ENCODE measurements at regions not wholly inside any gene's neighbourhood (a gene's known extent, or its start where the extent isn't known, plus 50 kb on each side); places are given as distances from the start of the nearest gene placed in this dataset.

DNA sequence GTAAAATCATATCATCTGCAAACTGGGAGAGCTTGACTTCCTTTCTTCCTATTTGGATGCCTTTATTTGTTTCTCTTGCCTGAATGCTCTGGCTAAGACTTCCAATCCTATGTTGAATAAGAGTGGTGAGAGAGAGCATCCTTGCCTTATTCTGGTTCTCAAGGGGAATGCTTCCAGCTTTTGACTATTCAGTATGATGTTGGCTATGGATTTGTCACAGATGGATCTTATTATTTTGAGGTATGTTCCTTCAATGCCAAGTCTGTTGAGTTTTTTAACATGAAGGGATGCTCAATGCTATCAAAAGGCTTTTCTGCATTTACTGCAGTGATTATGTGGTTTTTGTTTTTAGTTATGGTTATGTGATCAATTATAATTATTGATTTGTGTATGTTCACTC is 2144.6 kb upstream of the TENM3 start:
- no peak overlapping the region for H3K4me2 ChIP-seq (ENCODE audit: control insufficient read depth, insufficient read depth)
- no peaks in the 10 kb centered on the region for H4K20me1 ChIP-seq (ENCODE audit: control insufficient read depth, insufficient read depth)
- H3K9me3 ChIP-seq (replicated peaks; ENCODE audit: control insufficient read depth, insufficient read depth, low read length), result no peaks in the 10 kb centered on the region
- no TSS peak for BruUV-seq (replicated peaks)
- ChIA-PET CTCF (no interaction called here), SMC1A (ENCODE audit: uncharacterized antibody, unreplicated experiment) (no interaction called here), RAD21 (ENCODE audit: unreplicated experiment) (no interaction called here), POLR2A (no interaction called here)
- no peaks in the 10 kb centered on the region for H3K36me3 ChIP-seq (ENCODE audit: control insufficient read depth in 2 of 2, insufficient read depth in 2 of 2, low read length in 1 of 2)
- no peak overlapping the region for H2AFZ ChIP-seq (ENCODE audit: control insufficient read depth, low read depth, low read length)
- no peaks in the 10 kb centered on the region for H3K27me3 ChIP-seq (replicated peaks in 1 of 2; ENCODE audit: control insufficient read depth in 2 of 2, insufficient read depth in 2 of 2, low read length in 1 of 2)
- DNase-seq (ENCODE audit: low read depth, low spot score), result no peak
- TF ChIP-seq BMI1 (IDR thresholded peaks at IDR 0.05; ENCODE audit: borderline replicate concordance), result no peak
- no peak for TF ChIP-seq ESRRA (IDR thresholded peaks at IDR 0.05; ENCODE audit: low read length)
- no peak for TF ChIP-seq NFYB (IDR thresholded peaks at IDR 0.05; ENCODE audit: insufficient read depth, low read depth, low read length)
- no peak for TF ChIP-seq TCF7 (IDR thresholded peaks at IDR 0.05; ENCODE audit: borderline replicate concordance)
- TF ChIP-seq SREBF2 (IDR thresholded peaks at IDR 0.05; ENCODE audit: low read length), result no peak
- TF ChIP-seq, protein P1, sequence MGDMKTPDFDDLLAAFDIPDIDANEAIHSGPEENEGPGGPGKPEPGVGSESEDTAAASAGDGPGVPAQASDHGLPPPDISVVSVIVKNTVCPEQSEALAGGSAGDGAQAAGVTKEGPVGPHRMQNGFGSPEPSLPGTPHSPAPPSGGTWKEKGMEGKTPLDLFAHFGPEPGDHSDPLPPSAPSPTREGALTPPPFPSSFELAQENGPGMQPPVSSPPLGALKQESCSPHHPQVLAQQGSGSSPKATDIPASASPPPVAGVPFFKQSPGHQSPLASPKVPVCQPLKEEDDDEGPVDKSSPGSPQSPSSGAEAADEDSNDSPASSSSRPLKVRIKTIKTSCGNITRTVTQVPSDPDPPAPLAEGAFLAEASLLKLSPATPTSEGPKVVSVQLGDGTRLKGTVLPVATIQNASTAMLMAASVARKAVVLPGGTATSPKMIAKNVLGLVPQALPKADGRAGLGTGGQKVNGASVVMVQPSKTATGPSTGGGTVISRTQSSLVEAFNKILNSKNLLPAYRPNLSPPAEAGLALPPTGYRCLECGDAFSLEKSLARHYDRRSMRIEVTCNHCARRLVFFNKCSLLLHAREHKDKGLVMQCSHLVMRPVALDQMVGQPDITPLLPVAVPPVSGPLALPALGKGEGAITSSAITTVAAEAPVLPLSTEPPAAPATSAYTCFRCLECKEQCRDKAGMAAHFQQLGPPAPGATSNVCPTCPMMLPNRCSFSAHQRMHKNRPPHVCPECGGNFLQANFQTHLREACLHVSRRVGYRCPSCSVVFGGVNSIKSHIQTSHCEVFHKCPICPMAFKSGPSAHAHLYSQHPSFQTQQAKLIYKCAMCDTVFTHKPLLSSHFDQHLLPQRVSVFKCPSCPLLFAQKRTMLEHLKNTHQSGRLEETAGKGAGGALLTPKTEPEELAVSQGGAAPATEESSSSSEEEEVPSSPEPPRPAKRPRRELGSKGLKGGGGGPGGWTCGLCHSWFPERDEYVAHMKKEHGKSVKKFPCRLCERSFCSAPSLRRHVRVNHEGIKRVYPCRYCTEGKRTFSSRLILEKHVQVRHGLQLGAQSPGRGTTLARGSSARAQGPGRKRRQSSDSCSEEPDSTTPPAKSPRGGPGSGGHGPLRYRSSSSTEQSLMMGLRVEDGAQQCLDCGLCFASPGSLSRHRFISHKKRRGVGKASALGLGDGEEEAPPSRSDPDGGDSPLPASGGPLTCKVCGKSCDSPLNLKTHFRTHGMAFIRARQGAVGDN (IDR thresholded peaks at IDR 0.05), result no peak
- TF ChIP-seq ZNF274 (IDR thresholded peaks at IDR 0.05; ENCODE audit: insufficient read depth, insufficient read length), result no peak
- TF ChIP-seq NFYA (IDR thresholded peaks at IDR 0.05; ENCODE audit: borderline replicate concordance, low read depth, low read length), result no peak
- no peak for TF ChIP-seq CBFB (IDR thresholded peaks at IDR 0.05; ENCODE audit: low read depth)
- TF ChIP-seq SMAD1 (IDR thresholded peaks at IDR 0.05; ENCODE audit: low read depth, partially characterized antibody), result no peak
- TF ChIP-seq RAD51 (IDR thresholded peaks at IDR 0.05), result no peak
- TF ChIP-seq KAT2A (conservative IDR thresholded peaks at IDR 0.05; ENCODE audit: control insufficient read depth, low read depth, low read length), result no peak
- no peak for TF ChIP-seq POU2F2 (IDR thresholded peaks at IDR 0.05; ENCODE audit: borderline replicate concordance, low read depth, low read length)
- TF ChIP-seq HDGF (IDR thresholded peaks at IDR 0.05), result no peak
- TF ChIP-seq, protein P2, sequence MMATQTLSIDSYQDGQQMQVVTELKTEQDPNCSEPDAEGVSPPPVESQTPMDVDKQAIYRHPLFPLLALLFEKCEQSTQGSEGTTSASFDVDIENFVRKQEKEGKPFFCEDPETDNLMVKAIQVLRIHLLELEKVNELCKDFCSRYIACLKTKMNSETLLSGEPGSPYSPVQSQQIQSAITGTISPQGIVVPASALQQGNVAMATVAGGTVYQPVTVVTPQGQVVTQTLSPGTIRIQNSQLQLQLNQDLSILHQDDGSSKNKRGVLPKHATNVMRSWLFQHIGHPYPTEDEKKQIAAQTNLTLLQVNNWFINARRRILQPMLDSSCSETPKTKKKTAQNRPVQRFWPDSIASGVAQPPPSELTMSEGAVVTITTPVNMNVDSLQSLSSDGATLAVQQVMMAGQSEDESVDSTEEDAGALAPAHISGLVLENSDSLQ (IDR thresholded peaks at IDR 0.05), result no peak
- TF ChIP-seq YY1 (IDR thresholded peaks at IDR 0.05; ENCODE audit: low read depth, low read length), result no peak
- TF ChIP-seq, protein P3, sequence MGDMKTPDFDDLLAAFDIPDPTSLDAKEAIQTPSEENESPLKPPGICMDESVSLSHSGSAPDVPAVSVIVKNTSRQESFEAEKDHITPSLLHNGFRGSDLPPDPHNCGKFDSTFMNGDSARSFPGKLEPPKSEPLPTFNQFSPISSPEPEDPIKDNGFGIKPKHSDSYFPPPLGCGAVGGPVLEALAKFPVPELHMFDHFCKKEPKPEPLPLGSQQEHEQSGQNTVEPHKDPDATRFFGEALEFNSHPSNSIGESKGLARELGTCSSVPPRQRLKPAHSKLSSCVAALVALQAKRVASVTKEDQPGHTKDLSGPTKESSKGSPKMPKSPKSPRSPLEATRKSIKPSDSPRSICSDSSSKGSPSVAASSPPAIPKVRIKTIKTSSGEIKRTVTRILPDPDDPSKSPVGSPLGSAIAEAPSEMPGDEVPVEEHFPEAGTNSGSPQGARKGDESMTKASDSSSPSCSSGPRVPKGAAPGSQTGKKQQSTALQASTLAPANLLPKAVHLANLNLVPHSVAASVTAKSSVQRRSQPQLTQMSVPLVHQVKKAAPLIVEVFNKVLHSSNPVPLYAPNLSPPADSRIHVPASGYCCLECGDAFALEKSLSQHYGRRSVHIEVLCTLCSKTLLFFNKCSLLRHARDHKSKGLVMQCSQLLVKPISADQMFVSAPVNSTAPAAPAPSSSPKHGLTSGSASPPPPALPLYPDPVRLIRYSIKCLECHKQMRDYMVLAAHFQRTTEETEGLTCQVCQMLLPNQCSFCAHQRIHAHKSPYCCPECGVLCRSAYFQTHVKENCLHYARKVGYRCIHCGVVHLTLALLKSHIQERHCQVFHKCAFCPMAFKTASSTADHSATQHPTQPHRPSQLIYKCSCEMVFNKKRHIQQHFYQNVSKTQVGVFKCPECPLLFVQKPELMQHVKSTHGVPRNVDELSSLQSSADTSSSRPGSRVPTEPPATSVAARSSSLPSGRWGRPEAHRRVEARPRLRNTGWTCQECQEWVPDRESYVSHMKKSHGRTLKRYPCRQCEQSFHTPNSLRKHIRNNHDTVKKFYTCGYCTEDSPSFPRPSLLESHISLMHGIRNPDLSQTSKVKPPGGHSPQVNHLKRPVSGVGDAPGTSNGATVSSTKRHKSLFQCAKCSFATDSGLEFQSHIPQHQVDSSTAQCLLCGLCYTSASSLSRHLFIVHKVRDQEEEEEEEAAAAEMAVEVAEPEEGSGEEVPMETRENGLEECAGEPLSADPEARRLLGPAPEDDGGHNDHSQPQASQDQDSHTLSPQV (IDR thresholded peaks at IDR 0.05), result no peak
- TF ChIP-seq ZNF217 (IDR thresholded peaks at IDR 0.05), result no peak
- no peak for TF ChIP-seq NFXL1 (IDR thresholded peaks at IDR 0.05; ENCODE audit: borderline replicate concordance)
- no peak overlapping the region for H3K4me3 ChIP-seq
- no peak for FAIRE-seq
- no peak for ATAC-seq
- no peak overlapping the region for H3K27ac ChIP-seq (ENCODE audit: control insufficient read depth, insufficient read depth)
- H3K4me1 ChIP-seq (ENCODE audit: control insufficient read depth, insufficient read depth, low read length), result no peaks in the 10 kb centered on the region
- intact Hi-C loops (cut with micrococcal nuclease; ENCODE audit: unreplicated experiment) (no loop called here), in situ Hi-C loops (cut with MboI) (no loop called here)
- no peak overlapping the region for H3K9ac ChIP-seq (ENCODE audit: control insufficient read depth, insufficient read depth, low read length)
- no peaks in the 10 kb centered on the region for H3K79me2 ChIP-seq (ENCODE audit: control insufficient read depth, insufficient read depth, low read length)

Data from GM12878 (cell line).